H9 (cell line): ENCODE measurements at regions not wholly inside any gene's neighbourhood (a gene's known extent, or its start where the extent isn't known, plus 50 kb on each side); places are given as distances from the start of the nearest gene placed in this dataset.

ENCODE experiments used
- DNase-seq: peaks from one replicate; pipeline ENCODE4 v3.0.0-alpha.2; 2017
- H2AFZ ChIP-seq: one replicate; pipeline ENCODE4 v1.6.1; 2013; ENCODE audit warnings: mild to moderate bottlenecking, low read length, control low read depth, moderate library complexity
- H2AK5ac ChIP-seq: 2 replicates; pipeline ENCODE4 v1.6.1; 2013; ENCODE audit warnings: low read length, control low read depth, mixed read lengths; ENCODE audit not compliant: insufficient read length
- H2BK120ac ChIP-seq: one replicate; pipeline ENCODE4 v1.6.1; 2013; ENCODE audit warnings: low read depth, mild to moderate bottlenecking, low read length, control low read depth, inconsistent platforms; ENCODE audit not compliant: poor library complexity, severe bottlenecking
- H2BK12ac ChIP-seq: 2 replicates; pipeline ENCODE4 v1.6.1; 2013; ENCODE audit warnings: low read length, control low read depth, mixed read lengths, low read depth; ENCODE audit not compliant: insufficient read length
- H2BK15ac ChIP-seq: 2 replicates; pipeline ENCODE4 v1.6.1; 2013; ENCODE audit warnings: low read depth, low read length, control low read depth
- H2BK20ac ChIP-seq: one replicate; pipeline ENCODE4 v1.6.1; 2013; ENCODE audit warnings: low read depth, mild to moderate bottlenecking, low read length, control low read depth, inconsistent platforms; ENCODE audit not compliant: poor library complexity, severe bottlenecking
- H2BK5ac ChIP-seq: 2 replicates; pipeline ENCODE4 v1.6.1; 2013; ENCODE audit warnings: low read length, control low read depth, mixed read lengths; ENCODE audit not compliant: insufficient read length
- H3K14ac ChIP-seq: 2 replicates; pipeline ENCODE4 v1.6.1; 2013; ENCODE audit warnings: low read length, control low read depth; ENCODE audit not compliant: insufficient read depth
- H3K18ac ChIP-seq: 2 replicates; pipeline ENCODE4 v1.6.1; 2013; ENCODE audit warnings: low read depth, mild to moderate bottlenecking, mixed read lengths, low read length, control low read depth; ENCODE audit not compliant: insufficient read length
- H3K23ac ChIP-seq: 2 replicates; pipeline ENCODE4 v1.6.1; 2013; ENCODE audit warnings: low read length, control low read depth, mixed read lengths, low read depth; ENCODE audit not compliant: insufficient read length
- H3K23me2 ChIP-seq: 2 replicates; pipeline ENCODE4 v1.6.1; 2013; ENCODE audit warnings: low read depth, mild to moderate bottlenecking, mixed read lengths, low read length, control low read depth; ENCODE audit not compliant: insufficient read length, poor library complexity, severe bottlenecking
- H3K27ac ChIP-seq: 2 replicates; pipeline ENCODE4 v1.5.1; 2013; ENCODE audit warnings: low read length, control low read depth, mixed read lengths, low read depth; ENCODE audit not compliant: insufficient read length
- H3K27me3 ChIP-seq: 2 replicates; pipeline ENCODE4 v1.6.1; 2013; ENCODE audit warnings: low read length, control low read depth, inconsistent platforms; ENCODE audit not compliant: insufficient read depth
- H3K4ac ChIP-seq: 2 replicates; pipeline ENCODE4 v1.6.1; 2013; ENCODE audit warnings: low read depth, mild to moderate bottlenecking, control low read depth, inconsistent platforms, low read length, moderate library complexity
- H3K4me1 ChIP-seq: 2 replicates; pipeline ENCODE4 v1.6.1; 2013; ENCODE audit warnings: low read length, control low read depth, inconsistent platforms; ENCODE audit not compliant: insufficient read depth
- H3K4me2 ChIP-seq: 2 replicates; pipeline ENCODE4 v1.6.1; 2013; ENCODE audit warnings: low read length, control low read depth, mixed read lengths; ENCODE audit not compliant: insufficient read length, insufficient read depth
- H3K56ac ChIP-seq: 2 replicates; pipeline ENCODE4 v1.6.1; 2013; ENCODE audit warnings: low read depth, mild to moderate bottlenecking, mixed read lengths, low read length, control low read depth; ENCODE audit not compliant: insufficient read length
- H3K79me1 ChIP-seq: 2 replicates; pipeline ENCODE4 v1.6.1; 2013; ENCODE audit warnings: low read depth, mild to moderate bottlenecking, moderate library complexity, low read length, control low read depth, inconsistent platforms; ENCODE audit not compliant: insufficient read depth, poor library complexity, severe bottlenecking
- H3K79me2 ChIP-seq: 2 replicates; pipeline ENCODE4 v1.6.1; 2013; ENCODE audit warnings: low read length, control low read depth, inconsistent platforms; ENCODE audit not compliant: insufficient read depth
- H3K9ac ChIP-seq: 2 replicates; pipeline ENCODE4 v1.6.1; 2013; ENCODE audit warnings: low read length, control low read depth, mixed read lengths; ENCODE audit not compliant: insufficient read length; ENCODE audit errors: extremely low read depth
- H3K9me3 ChIP-seq: one replicate; pipeline ENCODE4 v1.6.1; 2013; ENCODE audit warnings: low read depth, low read length, inconsistent platforms; ENCODE audit not compliant: control insufficient read depth
- H3T11ph ChIP-seq: one replicate; pipeline ENCODE4 v1.6.1; 2013; ENCODE audit warnings: mild to moderate bottlenecking, low read length, control low read depth, inconsistent platforms
- H4K20me1 ChIP-seq: one replicate; pipeline ENCODE4 v1.6.1; 2013; ENCODE audit not compliant: control insufficient read depth, insufficient read length, insufficient read depth
- H4K5ac ChIP-seq: 2 replicates; pipeline ENCODE4 v1.6.1; 2013; ENCODE audit warnings: low read depth, mild to moderate bottlenecking, mixed read lengths, low read length, control low read depth; ENCODE audit not compliant: insufficient read length
- H4K8ac ChIP-seq: replicated peaks from 2 replicates; pipeline ENCODE4 v1.6.1; 2013; ENCODE audit warnings: low read length, control low read depth, mixed read lengths, low read depth; ENCODE audit not compliant: insufficient read length
- H4K91ac ChIP-seq: 2 replicates; pipeline ENCODE4 v1.6.1; 2013; ENCODE audit warnings: low read depth, mild to moderate bottlenecking, moderate library complexity, mixed read lengths, low read length, control low read depth; ENCODE audit not compliant: insufficient read length
- H3K27ac Mint-ChIP-seq, 3 experiments: 2 replicates in 2 of 3; 3 replicates in 1 of 3; pipeline ENCODE4 v1.8.0; 2020 to 2021; ENCODE audit warnings: mixed read lengths in 3 of 3, mild to moderate bottlenecking in 1 of 3, moderate library complexity in 1 of 3
- H3K27me3 Mint-ChIP-seq: 2 replicates; pipeline ENCODE4 v1.8.0; 2021; ENCODE audit warnings: low read depth, mild to moderate bottlenecking, moderate library complexity, mixed read lengths
- H3K36me3 Mint-ChIP-seq, 3 experiments: 2 replicates in 2 of 3; 3 replicates in 1 of 3; pipeline ENCODE4 v1.8.0; 2020 to 2021; ENCODE audit warnings: low read depth in 3 of 3, mixed read lengths in 3 of 3; ENCODE audit not compliant: insufficient read depth in 1 of 3
- H3K4me1 Mint-ChIP-seq, 2 experiments: 2 replicates each; pipeline ENCODE4 v1.8.0; 2020; ENCODE audit warnings: mixed read lengths in 2 of 2
- H3K4me3 Mint-ChIP-seq, 2 experiments: 2 replicates in 1 of 2; 3 replicates in 1 of 2; pipeline ENCODE4 v1.8.0; 2020 to 2021; ENCODE audit warnings: mild to moderate bottlenecking in 2 of 2, mixed read lengths in 2 of 2, moderate library complexity in 1 of 2
- H3K9me3 Mint-ChIP-seq, 2 experiments: 2 replicates in 1 of 2; 3 replicates in 1 of 2; pipeline ENCODE4 v1.8.0; 2020; ENCODE audit warnings: mild to moderate bottlenecking in 2 of 2, mixed read lengths in 2 of 2, moderate library complexity in 1 of 2
- WGBS: extraction: QIAGEN DNeasy Blood & Tissue Kit; methylation state at CpG from one replicate; pipeline ENCODE4 v1.1.7; 2013; ENCODE audit warnings: missing lambda C conversion rate, low lambda C conversion rate, mixed read lengths; ENCODE audit not compliant: insufficient read length; ENCODE audit errors: extremely low coverage; 5-methylcytosine and 5-hydroxymethylcytosine counted together
- TF ChIP-seq, protein P1 (sequence below): fragments of 200-600 bp; sonication (generic); conservative IDR thresholded peaks from 3 replicates; pipeline ENCODE4 v1.8.0; 2021; ENCODE audit warnings: antibody characterized with exemption, mild to moderate bottlenecking

- Histone ChIP-seq H3K4me2 (no peak overlapping the region), H2BK5ac (no peak overlapping the region), H3K18ac (no peak overlapping the region), H3K9me3 (no peaks in the 10 kb centered on the region), H3K4ac (no peak overlapping the region), H2AFZ (no peak overlapping the region), H4K8ac (no peak overlapping the region), H2BK15ac (no peak overlapping the region), H3T11ph (no peak overlapping the region), H2BK12ac (no peak overlapping the region), H3K14ac (no peak overlapping the region), H3K79me1 (no peaks in the 10 kb centered on the region), H3K23ac (no peak overlapping the region), H3K4me1 (no peaks in the 10 kb centered on the region), H3K23me2 (no peaks in the 10 kb centered on the region), H2BK120ac (no peak overlapping the region), H3K27me3 (no peaks in the 10 kb centered on the region), H3K9ac (no peak overlapping the region), H3K27ac (no peak overlapping the region), H4K20me1 (no peaks in the 10 kb centered on the region), H2AK5ac (no peak overlapping the region), H3K56ac (no peak overlapping the region), H4K91ac (no peak overlapping the region), H4K5ac (no peak overlapping the region), H3K79me2 (no peaks in the 10 kb centered on the region), H2BK20ac (no peak overlapping the region)
- DNase-seq = no peak
- no peaks in the 10 kb centered on the region; the same call in 1 of the 2 replicates for H3K27me3 Mint-ChIP-seq
- no CpG with 5 or more reads among the region's 4 CpGs for WGBS
- TF ChIP-seq, protein P1, sequence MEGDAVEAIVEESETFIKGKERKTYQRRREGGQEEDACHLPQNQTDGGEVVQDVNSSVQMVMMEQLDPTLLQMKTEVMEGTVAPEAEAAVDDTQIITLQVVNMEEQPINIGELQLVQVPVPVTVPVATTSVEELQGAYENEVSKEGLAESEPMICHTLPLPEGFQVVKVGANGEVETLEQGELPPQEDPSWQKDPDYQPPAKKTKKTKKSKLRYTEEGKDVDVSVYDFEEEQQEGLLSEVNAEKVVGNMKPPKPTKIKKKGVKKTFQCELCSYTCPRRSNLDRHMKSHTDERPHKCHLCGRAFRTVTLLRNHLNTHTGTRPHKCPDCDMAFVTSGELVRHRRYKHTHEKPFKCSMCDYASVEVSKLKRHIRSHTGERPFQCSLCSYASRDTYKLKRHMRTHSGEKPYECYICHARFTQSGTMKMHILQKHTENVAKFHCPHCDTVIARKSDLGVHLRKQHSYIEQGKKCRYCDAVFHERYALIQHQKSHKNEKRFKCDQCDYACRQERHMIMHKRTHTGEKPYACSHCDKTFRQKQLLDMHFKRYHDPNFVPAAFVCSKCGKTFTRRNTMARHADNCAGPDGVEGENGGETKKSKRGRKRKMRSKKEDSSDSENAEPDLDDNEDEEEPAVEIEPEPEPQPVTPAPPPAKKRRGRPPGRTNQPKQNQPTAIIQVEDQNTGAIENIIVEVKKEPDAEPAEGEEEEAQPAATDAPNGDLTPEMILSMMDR = no peak
- no peak overlapping the region for H3K27ac Mint-ChIP-seq
- no peaks in the 10 kb centered on the region for H3K4me1 Mint-ChIP-seq
- H3K4me3 Mint-ChIP-seq = no peak overlapping the region
- peaks cover 5 to 15% (median 10%) of the 10 kb centered on the region in 3 experiments; a peak in 4 of 7 replicates for H3K36me3 Mint-ChIP-seq
- H3K9me3 Mint-ChIP-seq = peaks cover 13 to 22% of the 10 kb centered on the region in 2 experiments
Observed at GRCh38 chr1:229975047-229975446, 92.0 kb upstream of the GALNT2 start.
